HG03432 (cell line): ENCODE measurements at regions not wholly inside any gene's neighbourhood (a gene's known extent, or its start where the extent isn't known, plus 50 kb on each side); places are given as distances from the start of the nearest gene placed in this dataset.
"Not testable (repeated sequence)": the region's sequence is repeated elsewhere in the genome, so short reads cannot be mapped to it uniquely, and the experiment has no call there.

ENCODE experiments used
- ATAC-seq: cut with Tn5 transposase; IDR thresholded peaks from one replicate; pipeline ENCODE4 v1.9.1; 2021; ENCODE audit warnings: mild to moderate bottlenecking, moderate library complexity; ENCODE audit not compliant: unreplicated experiment

DNA sequence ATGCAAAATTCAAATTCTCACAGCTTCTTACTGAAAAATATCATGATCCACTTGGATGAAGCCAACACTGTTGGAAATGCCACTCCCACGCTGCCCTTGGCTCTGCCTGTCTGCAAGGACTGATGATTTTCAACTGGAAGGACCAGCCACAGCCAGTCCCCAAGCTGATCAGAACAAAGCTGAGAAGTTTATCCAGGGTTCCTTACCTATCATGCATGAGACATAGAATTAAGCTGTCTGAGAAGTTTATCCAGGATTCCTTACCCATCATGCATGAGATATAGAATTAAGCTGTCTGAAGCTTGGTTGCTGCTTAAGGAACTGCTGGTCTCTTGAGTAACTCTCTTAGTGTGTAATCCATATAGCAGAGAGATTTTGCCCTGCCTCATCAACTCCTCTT is 159.8 kb upstream of the TMEM260 start:
- ATAC-seq = no peak

DNA sequence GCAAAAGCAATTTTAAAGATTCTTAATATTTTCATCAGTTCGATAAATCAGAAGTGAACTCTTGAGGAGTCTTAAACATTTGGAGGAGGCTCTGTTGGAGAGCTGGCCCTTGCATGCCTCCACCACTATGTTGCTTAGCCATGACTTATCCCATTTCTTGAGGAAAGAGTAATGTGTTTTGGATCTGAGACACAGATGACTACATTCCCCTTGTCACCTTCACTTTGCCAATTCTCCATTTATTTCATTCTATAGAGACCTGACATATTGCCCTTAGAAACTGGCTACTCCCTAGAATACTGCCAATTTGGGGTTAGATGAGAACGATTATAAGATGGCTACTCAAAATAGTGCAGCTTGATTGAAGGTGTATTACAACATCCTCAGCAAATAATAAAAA is 157.4 kb upstream of the TMEM260 start:
- ATAC-seq = no peak

DNA sequence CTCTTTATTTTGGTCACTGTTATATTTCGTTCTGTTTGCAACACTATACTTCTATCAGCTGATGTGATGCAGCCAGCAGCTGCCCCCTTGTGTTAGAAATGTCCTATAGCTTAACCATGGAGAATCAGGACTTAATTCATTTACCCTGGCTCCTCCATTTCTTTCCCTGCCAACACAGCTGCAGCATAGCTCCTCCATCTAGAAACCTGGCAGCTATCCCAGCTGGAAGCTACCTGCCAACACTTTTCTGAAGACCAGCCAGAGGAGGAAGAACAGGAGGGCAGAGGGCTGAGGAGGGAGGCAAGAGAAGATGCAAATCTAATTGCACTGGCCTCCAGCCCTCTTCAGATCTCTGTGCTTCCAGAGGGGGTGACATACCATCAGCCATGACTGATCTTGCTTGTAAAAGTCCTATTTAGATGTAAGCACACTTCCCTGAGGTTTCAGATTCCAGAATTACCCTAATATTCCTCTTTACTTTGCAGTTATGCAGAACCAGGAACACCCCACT is 156.8 kb upstream of the TMEM260 start:
- peak; percentile 52 for ATAC-seq

DNA sequence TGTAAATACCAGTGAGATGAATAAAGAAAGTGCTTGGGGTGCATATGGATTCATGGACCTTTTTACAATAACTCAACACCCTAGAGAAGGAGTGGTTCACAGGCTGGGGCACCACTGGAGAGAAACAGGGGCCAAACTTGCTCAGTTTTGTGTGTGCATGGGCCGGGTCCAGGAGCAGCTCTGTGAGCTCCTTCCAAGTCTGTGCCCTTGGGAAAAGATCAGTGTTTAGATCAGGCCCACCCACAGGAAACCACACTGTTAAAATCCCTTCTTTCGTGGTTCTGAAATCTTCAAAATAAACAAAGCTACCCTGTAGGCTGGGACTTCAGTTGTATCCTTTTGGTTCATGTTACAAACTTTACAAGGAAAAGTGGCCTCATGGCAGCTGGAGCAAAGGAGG is 156.1 kb upstream of the TMEM260 start:
- ATAC-seq = no peak

DNA sequence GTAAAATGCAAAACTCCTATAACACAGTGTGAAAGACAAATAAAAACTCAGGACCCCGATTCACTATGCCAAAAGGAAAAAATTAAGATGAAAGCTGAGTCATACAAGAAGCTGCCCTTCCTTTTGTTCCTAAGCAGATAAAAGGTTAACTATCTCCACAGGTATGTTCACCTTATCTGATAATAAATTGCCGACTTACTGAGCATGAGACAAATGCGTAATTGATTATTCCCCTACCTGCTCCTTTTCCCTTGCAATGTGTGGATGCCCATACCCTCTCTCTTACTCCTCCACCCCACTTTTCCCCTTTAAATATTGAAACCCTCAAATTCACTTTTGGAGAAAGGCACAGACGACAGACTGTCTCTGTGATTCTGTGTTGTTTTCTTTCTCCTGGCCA is 148.6 kb upstream of the TMEM260 start:
- ATAC-seq = no peak

DNA sequence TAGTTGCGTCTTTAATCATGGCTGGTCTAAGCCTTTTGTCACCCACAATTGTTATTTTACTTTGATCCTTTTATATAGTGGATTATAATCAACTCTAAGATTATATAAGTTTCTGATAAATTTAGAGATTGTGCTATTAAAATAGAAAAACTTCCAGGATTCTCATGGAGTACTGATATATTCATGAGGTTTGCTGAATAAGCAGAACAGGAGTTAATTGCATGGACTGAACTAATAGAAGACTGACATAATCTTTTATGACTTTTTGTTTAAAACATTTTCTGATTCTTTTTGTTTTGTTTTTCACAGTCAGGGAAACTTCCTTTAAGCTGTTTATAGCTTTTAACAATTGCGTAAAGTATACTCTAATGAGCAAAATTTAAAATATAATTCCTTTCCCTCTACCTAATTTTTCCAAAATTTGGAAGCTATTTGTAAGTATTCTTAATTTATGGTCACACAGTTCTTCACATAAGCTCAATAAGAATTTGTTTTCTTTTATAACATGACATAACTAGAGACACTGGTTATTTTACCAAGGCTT is 129.9 kb upstream of the TMEM260 start:
- no peak for ATAC-seq

DNA sequence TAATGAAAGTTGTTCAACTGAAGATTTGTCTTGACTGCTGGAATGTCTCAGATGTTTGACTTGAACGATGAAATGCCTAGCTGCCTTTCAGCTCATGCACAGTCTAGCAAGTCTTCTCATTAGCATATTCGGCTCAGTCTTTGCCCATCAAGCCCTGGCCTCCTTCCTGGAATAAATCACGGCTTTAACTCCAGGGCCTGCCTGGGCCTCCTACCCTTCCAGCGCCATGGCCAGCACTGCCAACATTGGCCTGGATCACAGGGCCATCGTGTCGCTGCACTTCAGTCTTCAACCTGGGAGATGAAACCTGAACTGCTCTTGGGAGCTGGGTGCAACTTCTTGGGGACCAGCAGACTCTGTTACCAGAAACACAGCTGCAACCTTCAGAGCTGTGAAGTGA is 126.7 kb upstream of the TMEM260 start:
- no peak for ATAC-seq

DNA sequence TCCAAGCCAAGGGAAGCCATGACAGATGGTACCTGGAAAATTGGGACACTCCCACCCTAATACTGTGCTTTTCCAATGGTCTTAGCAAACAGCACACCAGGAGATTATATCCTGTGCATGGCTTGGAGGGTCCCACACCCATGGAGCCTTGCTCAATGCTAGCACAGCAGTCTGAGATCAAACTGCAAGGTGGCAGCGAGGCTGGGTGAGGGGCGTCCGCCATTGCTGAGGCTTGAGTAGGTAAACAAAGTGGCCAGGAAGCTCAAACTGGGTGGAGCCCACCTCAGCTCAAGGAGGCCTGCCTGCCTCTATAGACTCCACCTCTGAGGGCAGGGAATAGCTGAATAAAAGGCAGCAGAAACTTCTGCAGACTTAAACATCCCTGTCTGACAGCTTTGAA is 124.9 kb upstream of the TMEM260 start:
- not testable (repeated sequence) for ATAC-seq

DNA sequence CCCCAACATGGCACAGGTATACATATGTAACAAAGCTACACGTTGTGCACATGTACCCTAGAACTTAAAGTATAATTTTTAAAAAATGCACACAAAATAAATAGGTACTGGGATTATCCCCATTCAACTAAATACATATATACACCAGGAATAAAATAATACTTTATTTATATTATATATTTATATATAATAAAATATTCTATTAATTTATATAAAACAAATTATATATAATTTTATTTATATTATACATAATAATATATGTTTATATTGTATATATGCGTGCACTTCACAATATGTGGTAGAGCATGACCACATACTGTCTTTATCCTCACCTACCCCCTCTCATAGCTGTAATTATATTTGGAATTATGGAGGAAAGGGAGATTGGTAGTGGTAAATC is 119.1 kb upstream of the TMEM260 start:
- no peak for ATAC-seq

DNA sequence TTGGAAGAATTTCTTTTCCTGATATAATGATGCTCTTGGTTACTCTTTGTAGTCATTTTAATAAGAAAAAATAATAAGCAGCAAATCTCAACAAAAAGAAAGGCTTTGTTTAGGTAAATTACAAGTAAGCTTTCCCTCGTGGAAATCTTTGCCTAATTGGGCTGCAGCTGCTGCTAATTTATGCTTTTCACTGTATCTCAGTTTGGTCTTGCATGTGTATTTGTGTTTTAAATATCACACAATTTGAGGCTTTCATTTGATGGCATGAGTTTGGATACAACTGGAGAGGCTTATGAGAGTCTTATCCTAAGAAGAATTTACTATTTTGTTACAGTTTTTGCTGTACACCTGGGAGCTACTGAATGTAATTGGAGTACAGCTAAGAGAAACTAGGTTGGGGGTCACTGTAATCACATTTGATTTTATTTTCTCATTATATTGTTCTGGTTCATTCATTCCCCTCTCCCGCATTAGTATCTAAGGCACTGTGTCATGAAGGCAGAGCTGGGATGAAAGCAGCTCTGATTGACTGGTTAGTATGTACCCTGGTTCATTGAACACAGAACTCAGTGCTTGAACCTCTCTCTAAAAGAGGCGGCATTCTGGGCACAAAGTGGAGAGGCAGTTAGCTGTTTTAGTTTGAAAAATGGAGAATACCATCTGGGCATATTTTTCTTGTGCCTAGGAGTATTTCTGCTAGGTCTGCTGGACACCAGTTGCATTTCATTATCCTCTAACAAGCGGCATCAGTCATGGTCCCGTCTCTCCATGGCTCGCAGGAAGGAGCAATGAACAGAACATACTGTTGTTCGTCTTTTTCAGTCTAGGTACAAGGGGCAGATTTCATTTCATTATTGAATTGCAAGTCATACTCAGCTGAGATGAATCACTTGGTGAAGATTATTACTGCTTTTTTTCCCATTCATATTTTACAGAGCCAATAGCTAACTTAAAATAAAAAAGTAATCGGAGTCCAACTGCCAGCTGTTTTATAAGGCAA is 118.0 kb upstream of the TMEM260 start:
- no peak for ATAC-seq

DNA sequence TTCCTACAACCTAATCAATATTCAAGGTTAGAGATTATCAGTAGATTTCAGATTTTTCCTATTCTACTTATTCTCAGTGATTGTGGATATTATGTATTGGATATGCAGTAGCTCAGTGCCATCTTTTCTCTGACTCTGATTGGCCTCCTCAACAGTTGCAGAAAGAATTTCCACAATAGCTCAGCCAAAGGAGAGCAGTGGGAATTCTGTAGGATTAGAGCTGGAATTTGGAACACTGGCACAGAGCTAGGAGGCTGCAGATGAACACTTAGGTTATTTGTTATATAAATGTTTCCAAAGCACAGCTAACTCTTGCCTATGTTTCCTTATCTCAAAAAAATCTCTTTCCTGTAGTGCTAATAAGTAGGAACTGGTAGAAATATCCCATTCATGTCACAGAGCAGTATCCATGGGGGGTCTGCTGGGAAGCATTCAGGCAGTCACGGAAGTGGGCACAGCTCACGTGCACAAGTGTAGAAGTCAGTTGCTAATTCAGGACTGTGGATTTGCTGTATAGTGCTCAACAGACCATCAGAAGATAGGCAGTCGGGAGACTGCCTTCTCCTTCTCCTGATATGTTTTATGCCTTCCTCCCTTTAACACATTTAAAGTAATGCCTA is 116.2 kb upstream of the TMEM260 start:
- no peak for ATAC-seq

DNA sequence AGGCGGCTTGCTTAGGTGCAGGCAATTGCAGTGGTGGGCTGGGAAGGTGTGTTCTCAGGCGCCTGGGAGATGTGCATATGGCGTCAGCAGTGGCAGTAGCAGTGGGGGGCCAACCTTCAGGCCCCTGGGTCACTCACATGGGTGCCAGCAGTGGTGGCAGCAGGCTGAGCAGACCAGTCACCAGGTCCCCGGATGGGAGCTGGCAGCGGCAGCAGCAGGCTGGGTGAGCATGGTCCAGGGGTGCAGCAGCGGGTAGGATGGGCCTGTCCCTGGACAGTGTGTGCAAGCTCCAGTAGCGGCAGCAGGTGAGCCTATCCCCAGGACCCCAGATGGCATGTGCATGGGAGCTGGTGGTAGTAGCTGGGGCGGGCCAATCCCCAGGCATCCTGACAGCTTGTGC is 108.5 kb upstream of the TMEM260 start:
- no peak for ATAC-seq

DNA sequence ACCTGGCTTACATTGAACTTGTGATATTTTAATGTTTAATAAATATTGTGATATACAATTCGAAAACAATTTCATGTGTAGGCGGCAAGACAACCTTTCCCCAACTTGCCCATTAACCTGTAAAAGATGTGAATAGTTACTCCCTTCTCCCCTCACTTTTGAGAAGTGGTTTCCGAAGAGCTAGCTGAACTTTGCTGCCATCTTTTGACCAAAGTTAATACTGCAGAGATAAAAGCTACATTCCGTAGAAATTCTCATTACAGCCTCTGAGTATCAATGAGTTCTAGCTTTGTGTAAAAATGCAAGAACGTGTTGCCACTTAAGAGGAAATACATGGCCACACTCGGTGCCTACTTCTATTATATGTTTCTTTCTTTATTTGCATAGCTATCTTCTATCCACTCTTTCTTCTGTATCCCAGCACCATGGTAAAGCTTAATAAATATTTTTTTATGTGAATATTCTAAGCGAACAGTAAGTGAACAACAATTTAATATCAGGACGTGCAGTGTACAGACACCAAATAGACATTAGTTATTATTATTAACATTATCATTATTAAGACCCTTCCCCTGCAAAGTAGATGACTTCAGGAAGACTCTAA is 105.1 kb upstream of the TMEM260 start:
- peak; percentile 55 for ATAC-seq

DNA sequence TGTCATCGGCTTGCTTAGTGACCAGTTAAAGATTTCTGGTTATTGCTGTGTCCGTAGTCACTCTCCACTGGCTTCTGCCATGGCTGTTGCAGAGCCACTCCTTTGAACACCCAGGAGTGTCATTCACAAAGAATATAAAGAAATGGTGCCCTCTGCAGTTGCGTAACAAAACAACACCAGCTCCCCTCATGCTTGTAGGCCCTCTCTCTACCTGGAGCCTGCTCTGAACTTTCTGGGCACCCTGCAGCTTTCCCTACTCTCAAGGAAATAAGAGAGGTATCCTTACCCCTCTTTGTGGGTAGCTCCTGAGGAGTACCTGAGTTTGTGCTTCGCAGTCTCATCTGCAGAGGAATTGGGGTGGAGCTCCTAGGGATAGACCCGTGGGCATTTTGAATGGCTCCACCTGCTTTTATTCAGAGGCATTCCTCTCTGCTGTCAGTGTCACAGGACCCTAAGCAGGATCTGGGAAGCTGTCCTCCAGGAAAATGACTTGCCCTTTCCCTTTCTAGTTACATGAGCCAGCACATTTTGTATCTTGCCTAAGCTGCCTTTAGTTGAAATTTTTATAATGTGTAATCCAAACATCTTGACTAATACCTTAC is 97.2 kb upstream of the TMEM260 start:
- ATAC-seq = no peak

DNA sequence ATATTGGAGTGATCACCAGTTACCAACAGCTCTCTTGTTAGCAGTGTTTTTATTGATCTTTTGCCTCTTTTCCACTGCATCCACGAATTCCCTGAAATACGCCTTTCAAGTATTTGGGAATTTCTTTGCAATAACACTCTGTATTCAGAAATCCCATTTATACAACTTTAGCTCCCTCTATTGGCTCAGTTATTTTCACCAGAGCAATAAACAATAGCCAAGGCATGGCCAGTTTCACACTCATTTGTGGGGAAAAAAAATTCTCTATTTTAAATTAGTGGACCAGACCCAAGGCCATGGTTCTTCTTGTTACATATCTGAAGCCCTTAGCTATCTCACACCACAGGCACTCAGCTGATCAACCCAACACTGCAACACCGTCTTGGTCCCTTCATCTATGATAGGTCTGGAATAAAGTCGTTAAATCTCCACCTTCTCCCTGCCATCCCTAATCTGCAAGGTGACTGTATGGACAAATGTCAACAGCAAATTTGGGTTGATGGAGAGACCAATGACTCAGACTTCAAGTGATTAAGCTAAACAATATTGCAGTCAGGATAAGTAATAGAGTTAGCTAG is 92.4 kb upstream of the TMEM260 start:
- ATAC-seq = no peak

DNA sequence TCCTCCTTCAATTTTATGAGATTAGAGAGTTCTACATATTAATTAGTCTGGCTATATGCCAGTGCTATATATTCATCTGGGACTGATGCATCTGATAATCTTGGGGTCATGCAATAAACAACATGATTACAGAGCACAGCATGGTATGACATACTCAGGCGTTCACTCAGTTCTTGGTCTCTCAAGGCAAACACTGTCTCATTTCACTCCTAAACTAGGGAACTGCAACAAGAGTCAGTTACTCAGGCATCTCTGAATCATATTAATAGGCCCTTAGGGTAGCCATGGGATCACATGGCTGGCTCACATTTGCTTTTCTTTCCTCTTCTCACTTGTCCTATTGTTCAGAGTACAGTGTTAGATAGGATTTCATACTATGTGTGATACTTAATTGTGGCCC is 91.8 kb upstream of the TMEM260 start:
- no peak for ATAC-seq

DNA sequence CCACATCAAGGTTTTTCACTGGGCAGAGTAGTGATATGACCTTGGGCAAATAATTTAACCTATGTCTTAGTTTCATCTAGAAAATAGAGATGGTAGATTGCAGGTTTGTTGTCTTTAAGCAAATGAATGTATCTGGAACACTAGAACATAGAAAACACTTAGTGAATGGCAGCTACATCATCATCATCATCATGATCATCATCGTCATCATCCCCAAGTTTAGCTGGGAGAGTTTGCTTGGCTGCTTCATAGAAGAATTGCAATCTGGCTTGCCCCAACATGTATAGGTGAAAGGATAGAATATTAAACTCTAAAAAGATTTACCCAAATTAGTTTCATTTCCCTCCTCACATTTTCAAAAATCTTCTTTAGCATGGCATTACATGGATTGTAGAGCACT is 91.3 kb upstream of the TMEM260 start:
- ATAC-seq = no peak

DNA sequence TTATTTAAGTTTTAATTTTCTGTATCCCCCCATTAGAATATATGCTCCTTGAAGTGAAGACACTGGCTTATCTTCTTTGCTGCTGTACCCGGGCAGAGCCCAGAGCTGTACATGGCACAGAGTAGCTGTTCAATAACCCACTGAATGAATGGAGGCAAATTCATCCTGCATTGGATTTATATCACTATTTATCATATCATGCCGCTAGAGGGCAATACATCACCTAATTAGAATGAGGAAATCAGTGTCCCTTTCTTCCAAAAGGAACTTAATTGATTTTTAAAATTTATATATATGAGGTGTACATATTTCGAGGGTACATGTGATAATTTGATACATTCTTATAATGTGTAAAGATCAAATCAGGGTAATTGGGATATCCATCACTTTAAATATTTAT is 89.2 kb upstream of the TMEM260 start:
- ATAC-seq = no peak

DNA sequence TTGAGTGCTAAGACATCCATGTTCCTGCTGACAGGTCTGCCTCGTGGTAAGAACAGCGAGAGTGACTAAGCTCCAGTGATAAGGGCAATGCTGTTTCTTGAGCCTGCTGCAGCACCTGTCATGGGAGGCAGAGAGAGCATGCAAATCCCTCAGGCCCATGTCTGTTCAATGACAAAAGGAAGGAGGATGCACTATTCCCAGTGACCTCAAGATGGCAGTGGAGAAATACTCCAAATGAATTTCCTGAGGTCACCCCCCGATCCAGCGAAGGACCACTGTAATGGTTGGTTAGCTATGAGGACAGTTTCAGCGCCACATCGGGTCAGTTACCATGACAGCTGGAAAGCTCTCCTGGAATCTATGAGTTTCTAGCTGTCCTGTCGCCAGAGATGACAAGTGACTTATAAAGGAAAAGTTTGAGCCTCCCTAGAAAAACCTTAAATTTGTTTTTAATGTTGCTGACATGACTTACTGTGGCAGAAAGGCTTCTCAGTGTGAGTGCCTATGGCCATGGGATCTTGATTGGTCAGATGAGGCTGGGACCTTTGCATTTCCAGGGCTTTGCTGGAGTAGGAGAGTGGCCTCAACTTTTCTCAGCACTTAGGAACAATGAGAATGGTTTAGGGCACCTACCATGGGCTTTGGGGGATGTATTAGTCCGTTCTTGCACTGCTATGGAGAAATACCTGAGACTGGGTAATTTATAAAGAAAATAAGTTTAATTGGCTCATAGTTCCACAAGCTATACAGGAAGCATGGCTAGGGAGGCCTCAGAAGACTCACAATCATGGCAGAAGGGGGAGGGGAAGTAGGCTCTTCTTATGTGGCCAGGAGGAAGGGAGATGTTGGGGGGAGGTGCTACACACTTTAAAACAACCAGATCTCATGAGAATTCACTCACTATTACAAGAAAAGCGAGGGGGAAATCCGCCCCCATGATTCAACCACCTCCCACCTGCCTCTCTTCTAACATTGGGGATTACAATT is 88.0 kb upstream of the TMEM260 start:
- peak; percentile 69 for ATAC-seq
